ENCODE measurements at regions not wholly inside any gene's neighbourhood (a gene's known extent, or its start where the extent isn't known, plus 50 kb on each side); places are given as distances from the start of the nearest gene placed in this dataset.
"Not testable (repeated sequence)": the region's sequence is repeated elsewhere in the genome, so short reads cannot be mapped to it uniquely, and the experiment has no call there.

- H3K4me3 ChIP-seq (ENCODE audit: low read depth, low read length), result no peak overlapping the region
- DNase-seq (ENCODE audit: low read depth), result no peak
- TF ChIP-seq CTCF (IDR thresholded peaks at IDR 0.05; ENCODE audit: low read depth, low read length, missing control alignments), result no peak
- in situ Hi-C loops (cut with HindIII; ENCODE audit: low sequenced_read_pairs), result no loop called here
Observed at GRCh38 chr11:116348226-116348625, 424.6 kb downstream of the BUD13 start.

GRCh38 chr11:116345575-116345974 lies 427.2 kb downstream of the BUD13 start:
- no peak for DNase-seq (ENCODE audit: low read depth)
- no peak for TF ChIP-seq CTCF (IDR thresholded peaks at IDR 0.05; ENCODE audit: low read depth, low read length, missing control alignments)
- in situ Hi-C loops (cut with HindIII; ENCODE audit: low sequenced_read_pairs), result no loop called here

GRCh38 chr11:116344601-116345000 lies 428.2 kb downstream of the BUD13 start:
- in situ Hi-C loops (cut with HindIII; ENCODE audit: low sequenced_read_pairs), result no loop called here
- no peak for TF ChIP-seq CTCF (IDR thresholded peaks at IDR 0.05; ENCODE audit: low read depth, low read length, missing control alignments)
- H3K4me3 ChIP-seq (ENCODE audit: low read depth, low read length), result no peak overlapping the region
- DNase-seq (ENCODE audit: low read depth), result no peak

More at GRCh38 chr11:116345575-116345974, 427.2 kb downstream of the BUD13 start:
- H3K4me3 ChIP-seq (ENCODE audit: low read depth, low read length), result no peak overlapping the region

- DNase-seq (ENCODE audit: low read depth), result no peak
- no peak overlapping the region for H3K4me3 ChIP-seq (ENCODE audit: low read depth, low read length)
- no peak for TF ChIP-seq CTCF (IDR thresholded peaks at IDR 0.05; ENCODE audit: low read depth, low read length, missing control alignments)
- in situ Hi-C loops (cut with HindIII; ENCODE audit: low sequenced_read_pairs), result no loop called here
Observed at GRCh38 chr11:116343270-116343669, 429.5 kb downstream of the BUD13 start.

- no peak for TF ChIP-seq CTCF (IDR thresholded peaks at IDR 0.05; ENCODE audit: low read depth, low read length, missing control alignments)
- no peak for DNase-seq (ENCODE audit: low read depth)
- no peak overlapping the region for H3K4me3 ChIP-seq (ENCODE audit: low read depth, low read length)
- in situ Hi-C loops (cut with HindIII; ENCODE audit: low sequenced_read_pairs), result no loop called here
Observed at GRCh38 chr11:116342148-116342547, 430.6 kb downstream of the BUD13 start.

GRCh38 chr11:116339306-116340098 lies 433.3 kb downstream of the BUD13 start:
- no peak for DNase-seq (ENCODE audit: low read depth)
- in situ Hi-C loops (cut with HindIII; ENCODE audit: low sequenced_read_pairs), result no loop called here
- H3K4me3 ChIP-seq (ENCODE audit: low read depth, low read length), result no peak overlapping the region
- TF ChIP-seq CTCF (IDR thresholded peaks at IDR 0.05; ENCODE audit: low read depth, low read length, missing control alignments), result no peak

- DNase-seq (ENCODE audit: low read depth); H3K4me3 ChIP-seq (ENCODE audit: low read depth, low read length); in situ Hi-C loops (cut with HindIII; ENCODE audit: low sequenced_read_pairs): not testable (repeated sequence)
Observed at GRCh38 chr11:116338500-116338899, 434.3 kb downstream of the BUD13 start.
